ENCODE measurements at regions not wholly inside any gene's neighbourhood (a gene's known extent, or its start where the extent isn't known, plus 50 kb on each side); places are given as distances from the start of the nearest gene placed in this dataset.

DNA sequence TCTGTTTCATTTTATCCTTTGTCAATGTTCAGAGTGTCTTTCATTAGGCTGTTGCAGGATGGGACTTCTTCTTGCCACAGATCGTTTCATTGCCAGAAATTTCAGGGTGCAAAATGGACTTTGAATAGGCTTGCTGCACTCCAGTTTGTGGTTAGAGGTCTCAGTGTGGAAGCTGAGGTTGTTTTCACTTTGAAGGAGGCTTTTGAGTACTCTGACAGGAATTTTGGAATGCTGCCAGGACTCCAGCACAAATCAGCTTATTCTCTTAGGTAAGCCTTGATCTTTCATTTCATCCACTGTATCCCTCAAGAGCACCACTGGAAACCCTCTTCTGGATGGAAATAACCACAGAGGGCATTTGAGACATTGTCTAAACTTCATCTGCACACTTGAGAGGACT lies 715.1 kb upstream of the TSPY4 start:
- no peak for TF ChIP-seq CTCF (conservative IDR thresholded peaks at IDR 0.05; ENCODE audit: low read depth in 2 of 2)
- TF ChIP-seq POLR2AphosphoS5 (IDR thresholded peaks at IDR 0.05; ENCODE audit: low read depth), result no peak
